Neuronal stem cell (in vitro differentiated cells): ENCODE measurements at regions not wholly inside any gene's neighbourhood (a gene's known extent, or its start where the extent isn't known, plus 50 kb on each side); places are given as distances from the start of the nearest gene placed in this dataset.
A peak's percentile ranks its signal among the peaks of the same experiment; 100 is the strongest.

Experiments
- DNase-seq: peaks from one replicate; pipeline ENCODE4 v3.0.0-alpha.2; 2013; ENCODE audit warnings: low spot score
- H2AFZ ChIP-seq: one replicate; pipeline ENCODE4 v1.6.1; 2013; ENCODE audit warnings: mild to moderate bottlenecking, low read length, inconsistent platforms
- H2AK5ac ChIP-seq: 2 replicates; pipeline ENCODE4 v1.6.1; 2013; ENCODE audit warnings: low read depth, mild to moderate bottlenecking, inconsistent platforms, low read length, moderate library complexity, mixed read lengths
- H2BK120ac ChIP-seq: 2 replicates; pipeline ENCODE4 v1.6.1; 2013; ENCODE audit warnings: low read depth, mild to moderate bottlenecking, inconsistent platforms, low read length, moderate library complexity, mixed read lengths
- H2BK12ac ChIP-seq: one replicate; pipeline ENCODE4 v1.6.1; 2013; ENCODE audit warnings: low read length, inconsistent platforms
- H2BK15ac ChIP-seq: 2 replicates; pipeline ENCODE4 v1.6.1; 2013; ENCODE audit warnings: mild to moderate bottlenecking, low read length, inconsistent platforms, mixed read lengths
- H2BK5ac ChIP-seq: one replicate; pipeline ENCODE4 v1.6.1; 2013; ENCODE audit warnings: inconsistent platforms, mild to moderate bottlenecking, low read length, moderate library complexity
- H3K14ac ChIP-seq: one replicate; pipeline ENCODE4 v1.6.1; 2013; ENCODE audit warnings: low read length, inconsistent platforms
- H3K18ac ChIP-seq: 2 replicates; pipeline ENCODE4 v1.6.1; 2013; ENCODE audit warnings: low read length, inconsistent platforms
- H3K23ac ChIP-seq: 2 replicates; pipeline ENCODE4 v1.6.1; 2013; ENCODE audit warnings: low read depth, mild to moderate bottlenecking, mixed read lengths, low read length, inconsistent platforms; ENCODE audit not compliant: poor library complexity
- H3K27ac ChIP-seq: replicated peaks from 3 replicates; pipeline ENCODE4 v1.5.1; 2013; ENCODE audit warnings: low read length, inconsistent platforms
- H3K27me3 ChIP-seq, 3 experiments: 2 replicates each; pipeline ENCODE4 v1.6.1; 2013; ENCODE audit warnings: low read length in 3 of 3, mild to moderate bottlenecking in 2 of 3, inconsistent platforms in 1 of 3, low read depth in 1 of 3, mixed read lengths in 1 of 3, moderate library complexity in 1 of 3; ENCODE audit not compliant: control insufficient read depth in 3 of 3, insufficient read depth in 3 of 3
- H3K36me3 ChIP-seq, 2 donors: replicated peaks in 1 of 2; 2 replicates each; pipeline ENCODE4 v1.6.1; 2013; ENCODE audit warnings: low read length in 2 of 2; ENCODE audit not compliant: control insufficient read depth in 2 of 2, insufficient read depth in 2 of 2
- H3K4ac ChIP-seq: 2 replicates; pipeline ENCODE4 v1.6.1; 2013; ENCODE audit warnings: inconsistent platforms, mild to moderate bottlenecking, low read length, moderate library complexity
- H3K4me1 ChIP-seq, 2 donors: 1 replicate in 1 of 2; 2 replicates in 1 of 2; pipeline ENCODE4 v1.6.1; 2013; ENCODE audit warnings: low read length in 2 of 2, low read depth in 1 of 2; ENCODE audit not compliant: control insufficient read depth in 2 of 2, insufficient read depth in 1 of 2
- H3K4me2 ChIP-seq: one replicate; pipeline ENCODE4 v1.6.1; 2013; ENCODE audit warnings: mild to moderate bottlenecking, low read length, inconsistent platforms; ENCODE audit not compliant: insufficient read depth, poor library complexity, severe bottlenecking
- H3K4me3 ChIP-seq, 2 donors: 2 replicates each; pipeline ENCODE4 v1.5.1; 2013; ENCODE audit warnings: low read length in 2 of 2, mild to moderate bottlenecking in 2 of 2, inconsistent platforms in 1 of 2, moderate library complexity in 1 of 2
- H3K79me1 ChIP-seq: one replicate; pipeline ENCODE4 v1.6.1; 2013; ENCODE audit warnings: low read depth, mild to moderate bottlenecking, inconsistent platforms, low read length, moderate library complexity
- H3K9ac ChIP-seq: one replicate; pipeline ENCODE4 v1.6.1; 2013; ENCODE audit warnings: mild to moderate bottlenecking, low read depth, low read length, inconsistent platforms; ENCODE audit not compliant: poor library complexity
- H3K9me3 ChIP-seq, 2 donors: replicated peaks in 1 of 2; 2 replicates each; pipeline versions ENCODE3 to v1.6.1; 2013; ENCODE audit warnings: low read length in 2 of 2, mild to moderate bottlenecking in 2 of 2, inconsistent platforms in 1 of 2, low read depth in 1 of 2, mixed read lengths in 1 of 2, moderate library complexity in 1 of 2; ENCODE audit not compliant: control insufficient read depth in 2 of 2, insufficient read depth in 1 of 2
- H4K8ac ChIP-seq: one replicate; pipeline ENCODE4 v1.6.1; 2013; ENCODE audit warnings: low read depth, mild to moderate bottlenecking, inconsistent platforms, low read length, moderate library complexity
- H4K91ac ChIP-seq: one replicate; pipeline ENCODE4 v1.6.1; 2013; ENCODE audit warnings: low read length, low read depth, mild to moderate bottlenecking, inconsistent platforms; ENCODE audit not compliant: poor library complexity
- WGBS, 2 donors: extraction: QIAGEN DNeasy Blood & Tissue Kit; methylation state at CpG; one replicate each; pipeline ENCODE4 v1.1.7; 2013; ENCODE audit warnings: missing lambda C conversion rate in 2 of 2, mixed read lengths in 1 of 2; ENCODE audit not compliant: insufficient read length in 2 of 2, insufficient replicate concordance in 1 of 2; ENCODE audit errors: extremely low coverage in 2 of 2; 5-methylcytosine and 5-hydroxymethylcytosine counted together

- no peak overlapping the region for H2BK15ac ChIP-seq
- no peak overlapping the region for H3K4ac ChIP-seq
- H3K4me3 ChIP-seq, result no peak overlapping the region
- H3K9ac ChIP-seq, result no peak overlapping the region
- H3K79me1 ChIP-seq, result peaks cover 3% of the 10 kb centered on the region
- no peak for DNase-seq
- no peak overlapping the region for H4K91ac ChIP-seq
- H3K36me3 ChIP-seq, result no peaks in the 10 kb centered on the region
- no peak overlapping the region for H3K14ac ChIP-seq
- peak overlapping the region; percentile 17 for H3K27ac ChIP-seq
- H2BK5ac ChIP-seq, result no peak overlapping the region
- no peak overlapping the region for H4K8ac ChIP-seq
- WGBS, 2 donors, result no CpG with 5 or more reads among the region's 8 CpGs
- no peaks in the 10 kb centered on the region for H3K9me3 ChIP-seq
- peak overlapping the region; percentile 79 for H3K18ac ChIP-seq
- H2AK5ac ChIP-seq, result peak overlapping the region; percentile 76
- peak overlapping the region; percentile 86 for H2BK12ac ChIP-seq
- peaks cover 4 to 20% of the 10 kb centered on the region in 2 donors for H3K4me1 ChIP-seq
- H2AFZ ChIP-seq, result no peak overlapping the region
- H3K4me2 ChIP-seq, result no peak overlapping the region
- H3K23ac ChIP-seq, result no peak overlapping the region
- peak overlapping the region; percentile 10 for H2BK120ac ChIP-seq
- H3K27me3 ChIP-seq, result peaks cover 0 to 5% (median 0%) of the 10 kb centered on the region in 3 experiments
Measured at GRCh38 chr17:72477491-72477890, 356.7 kb downstream of the SOX9 start.

GRCh38 chr17:72479113-72479512 lies 358.3 kb downstream of the SOX9 start:
- no peak overlapping the region for H3K14ac ChIP-seq
- H2BK15ac ChIP-seq, result peak overlapping the region; percentile 51
- peaks cover 0 to 5% (median 0%) of the 10 kb centered on the region in 3 experiments for H3K27me3 ChIP-seq
- no peak overlapping the region for H2BK12ac ChIP-seq
- H2BK120ac ChIP-seq, result no peak overlapping the region
- no CpG with 5 or more reads among the region's 4 CpGs for WGBS, 2 donors
- no peak for DNase-seq
- H2AFZ ChIP-seq, result no peak overlapping the region
- H2BK5ac ChIP-seq, result no peak overlapping the region
- peak overlapping the region; percentile 84 for H3K4ac ChIP-seq
- no peak overlapping the region for H3K4me2 ChIP-seq
- H3K9me3 ChIP-seq, result no peaks in the 10 kb centered on the region
- H4K8ac ChIP-seq, result no peak overlapping the region
- no peak overlapping the region for H3K9ac ChIP-seq
- no peak overlapping the region for H3K23ac ChIP-seq
- H2AK5ac ChIP-seq, result no peak overlapping the region
- no peak overlapping the region for H3K27ac ChIP-seq
- peak overlapping the region; percentile 16 for H3K18ac ChIP-seq
- H3K4me3 ChIP-seq, result no peak overlapping the region
- no peaks in the 10 kb centered on the region for H3K36me3 ChIP-seq
- no peak overlapping the region for H4K91ac ChIP-seq
- H3K79me1 ChIP-seq, result peaks cover 3% of the 10 kb centered on the region
- H3K4me1 ChIP-seq, result peaks cover 4 to 18% of the 10 kb centered on the region in 2 donors

- no peak for DNase-seq
- Histone ChIP-seq H3K4me2 (no peak overlapping the region), H2BK12ac (no peak overlapping the region), H2BK120ac (no peak overlapping the region), H3K27ac (no peak overlapping the region), H3K4ac (no peak overlapping the region), H3K9me3 (no peaks in the 10 kb centered on the region), H3K23ac (no peak overlapping the region), H2AFZ (no peak overlapping the region), H4K91ac (no peak overlapping the region), H2AK5ac (no peak overlapping the region), H3K79me1 (peaks cover 3% of the 10 kb centered on the region), H3K18ac (no peak overlapping the region), H2BK15ac (no peak overlapping the region), H3K9ac (no peak overlapping the region), H3K36me3 (no peaks in the 10 kb centered on the region), H3K27me3 (no peaks in the 10 kb centered on the region), H3K14ac (no peak overlapping the region), H2BK5ac (no peak overlapping the region), H3K4me3 (no peak overlapping the region), H4K8ac (no peak overlapping the region), H3K4me1 (peaks cover 4% of the 10 kb centered on the region in 2 donors)
- no CpG with 5 or more reads among the region's 2 CpGs for WGBS, 2 donors
Measured at GRCh38 chr17:72481572-72481971, 360.8 kb downstream of the SOX9 start.

- Histone ChIP-seq H3K18ac (no peak overlapping the region), H3K36me3 (no peaks in the 10 kb centered on the region), H3K4me1 (peaks cover 0 to 2% of the 10 kb centered on the region in 2 donors), H3K9me3 (no peaks in the 10 kb centered on the region), H3K9ac (no peak overlapping the region), H2BK15ac (no peak overlapping the region), H3K4me3 (no peak overlapping the region), H2BK12ac (no peak overlapping the region), H3K27ac (no peak overlapping the region), H3K4ac (no peak overlapping the region), H2BK5ac (no peak overlapping the region), H3K14ac (no peak overlapping the region), H3K79me1 (peaks cover 3% of the 10 kb centered on the region), H3K23ac (no peak overlapping the region), H2BK120ac (no peak overlapping the region), H4K91ac (no peak overlapping the region), H3K4me2 (no peak overlapping the region), H4K8ac (no peak overlapping the region), H3K27me3 (no peaks in the 10 kb centered on the region), H2AFZ (no peak overlapping the region), H2AK5ac (no peak overlapping the region)
- WGBS, 2 donors, result no CpG with 5 or more reads among the region's 4 CpGs
- DNase-seq, result no peak
Measured at GRCh38 chr17:72485596-72485995, 364.8 kb downstream of the SOX9 start.
